Left cardiac atrium (tissue), 4 donors: ENCODE measurements at regions not wholly inside any gene's neighbourhood (a gene's known extent, or its start where the extent isn't known, plus 50 kb on each side); places are given as distances from the start of the nearest gene placed in this dataset.
"Not testable (repeated sequence)": the region's sequence is repeated elsewhere in the genome, so short reads cannot be mapped to it uniquely, and the experiment has no call there.

Experiments
- ATAC-seq, 2 donors: fragments of 200-7000 bp; cut with Tn5 transposase; one replicate each; pipeline ENCODE4 v1.9.1; 2020; ENCODE audit warnings: mild to moderate bottlenecking in 2 of 2, moderate library complexity in 2 of 2
- DNase-seq: peaks from one replicate; pipeline ENCODE4 v3.0.0-alpha.2; 2020
- intact Hi-C, 2 donors: fragments of 100-400 bp; cut with DNase I; formaldehyde crosslinking; loops; one replicate each; pipeline versions ENCODE4 v1.14.1 to v1.15.1; 2022 to 2023
- donor health status: DM: no; HTN: yes; CAD: no.
- donor health status: DM: no; HTN: yes; CAD: no; lungs with severe emphysema.
- donor health status: DM: yes; HTN: yes; CAD: no.
- donor health status: Dilated cardiomyopathy.

- intact Hi-C loops: no loop called here
- no peak for ATAC-seq
- DNase-seq: no peak
These were observed 428.6 kb downstream of the PTPRC start for GRCh38 chr1:199067483-199067882.

- intact Hi-C loops: no loop called here
- no peak for ATAC-seq
- no peak for DNase-seq
These were observed 432.2 kb downstream of the PTPRC start for GRCh38 chr1:199071080-199071479.

DNA sequence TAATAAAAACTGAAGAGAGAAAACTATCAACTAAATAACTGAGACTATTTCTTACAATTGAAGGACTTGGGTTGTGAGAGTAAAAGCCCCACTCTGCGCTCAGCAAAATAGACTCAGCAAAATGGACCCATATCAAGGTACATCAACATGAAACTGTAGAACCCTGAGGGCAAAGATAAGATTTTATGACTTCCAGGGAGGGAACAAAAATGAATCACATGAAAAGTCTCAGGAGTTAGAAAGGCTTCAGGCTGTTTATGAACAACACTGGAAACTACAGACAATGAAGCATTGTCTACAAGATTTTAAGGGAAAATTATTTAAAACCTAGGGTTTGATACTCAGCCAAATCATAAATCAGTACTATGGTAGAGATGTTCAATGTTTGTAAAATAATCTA, 434.3 kb downstream of the PTPRC start:
- no peak for DNase-seq
- no peak for ATAC-seq
- intact Hi-C loops: no loop called here

DNA sequence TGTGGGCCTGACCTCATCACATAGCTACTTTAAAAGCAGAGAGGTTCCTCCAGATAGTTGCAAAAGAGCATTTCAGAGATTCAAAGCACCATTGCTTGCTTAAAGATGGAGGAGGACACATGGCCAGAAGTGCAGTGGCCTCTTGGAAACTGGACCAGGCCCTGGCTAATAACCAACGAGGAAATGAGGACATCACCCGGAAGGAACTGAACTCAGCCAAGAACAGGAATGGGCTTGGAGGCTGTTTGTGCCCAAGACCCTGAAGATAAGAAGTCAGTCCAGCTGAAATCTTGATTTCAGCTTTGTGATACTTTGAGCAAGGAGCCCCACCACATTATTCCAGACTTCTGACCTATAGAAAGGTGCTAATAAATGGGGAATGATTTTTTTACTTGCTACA, 437.0 kb downstream of the PTPRC start:
- no peak for ATAC-seq
- intact Hi-C loops: no loop called here

DNA sequence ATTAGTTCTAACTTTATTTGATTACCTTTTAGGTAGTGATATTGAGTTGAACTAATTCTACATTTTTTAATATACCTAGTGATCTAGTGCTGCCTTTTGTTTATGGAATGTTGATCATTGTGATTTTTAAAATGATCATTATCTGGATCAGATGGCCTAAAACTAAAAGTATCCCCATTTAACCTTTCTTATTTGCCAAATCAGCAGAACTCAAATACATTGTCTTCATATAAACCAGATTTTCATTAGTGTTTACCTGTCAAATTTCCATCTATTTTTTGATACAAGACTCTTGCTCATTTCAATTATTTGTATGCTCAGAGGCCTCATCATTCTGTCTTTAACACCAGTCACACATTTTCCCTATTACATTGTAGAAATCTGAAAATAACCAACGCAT, 441.2 kb downstream of the PTPRC start:
- DNase-seq (no peak), ATAC-seq (no peak)
- intact Hi-C loops: no loop called here

More for the DNA sequence above, 437.0 kb downstream of the PTPRC start:
- no peak for DNase-seq

DNA sequence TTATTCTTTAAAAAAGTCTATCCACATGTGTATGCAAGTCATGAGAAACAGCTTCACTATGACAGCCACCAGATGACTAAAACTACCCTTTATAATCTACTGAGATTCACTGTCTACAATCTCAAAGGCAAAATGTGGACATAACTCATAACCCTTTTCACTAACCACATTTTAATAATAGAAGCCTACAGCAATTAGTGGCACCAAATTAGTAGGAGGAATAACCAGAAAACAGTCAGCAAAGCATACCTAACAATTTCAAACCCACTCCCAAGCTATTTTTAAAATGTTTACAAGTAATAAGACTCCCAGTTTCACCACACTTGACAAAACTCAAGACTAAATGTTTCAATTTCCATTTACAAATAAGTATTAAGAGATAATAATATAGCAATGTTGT, 442.9 kb downstream of the PTPRC start:
- DNase-seq (no peak), ATAC-seq (no peak)
- intact Hi-C loops: no loop called here

DNA sequence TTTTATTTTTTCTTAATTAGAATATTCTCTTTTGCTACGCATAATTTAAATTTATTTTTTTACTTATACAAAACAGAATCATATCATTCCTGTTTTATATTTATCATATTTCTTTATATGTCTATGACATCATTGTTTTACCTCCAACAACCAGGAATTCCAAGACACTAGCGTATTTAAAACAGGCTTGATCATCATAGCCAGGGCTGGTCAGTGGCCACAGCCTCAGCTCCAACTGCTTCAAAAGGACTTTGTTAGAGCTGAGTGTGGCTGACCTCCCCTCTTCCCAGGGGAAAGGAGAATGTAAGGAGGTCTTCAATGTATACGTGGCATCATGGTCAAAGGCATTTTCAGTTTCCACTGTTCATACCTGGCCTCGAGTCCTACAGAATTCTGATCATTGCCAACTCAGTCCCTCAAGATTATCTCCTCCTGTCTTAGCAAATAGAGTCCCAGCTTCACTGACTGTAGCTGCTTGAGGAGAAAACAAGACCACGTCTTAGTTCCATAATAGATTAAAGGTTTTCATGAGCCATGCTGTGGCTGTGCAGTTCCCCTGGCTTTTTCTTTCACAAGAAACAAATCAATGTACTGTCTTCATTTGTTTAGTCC, 444.0 kb downstream of the PTPRC start:
- no peak for ATAC-seq
- DNase-seq: no peak
- intact Hi-C loops: no loop called here

DNA sequence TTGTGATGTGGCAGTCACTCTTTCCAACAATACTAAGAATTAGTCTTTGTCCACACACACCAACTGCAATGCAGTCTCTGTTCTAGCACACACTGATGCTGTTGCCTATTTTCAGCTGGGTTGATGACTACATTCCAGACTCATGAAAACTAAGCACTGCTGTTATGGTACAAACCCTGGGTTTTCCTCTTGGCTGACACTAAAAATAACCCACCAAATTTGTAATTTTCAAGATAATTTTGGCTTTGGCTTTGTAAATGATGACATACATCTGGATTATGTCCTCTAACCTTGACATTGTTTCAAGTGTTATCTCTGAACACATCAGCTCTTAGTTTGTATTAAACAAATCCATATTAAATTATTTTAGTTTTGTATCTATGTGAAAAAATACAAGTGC, 444.8 kb downstream of the PTPRC start:
- no peak for DNase-seq
- intact Hi-C loops: no loop called here
- no peak for ATAC-seq

DNA sequence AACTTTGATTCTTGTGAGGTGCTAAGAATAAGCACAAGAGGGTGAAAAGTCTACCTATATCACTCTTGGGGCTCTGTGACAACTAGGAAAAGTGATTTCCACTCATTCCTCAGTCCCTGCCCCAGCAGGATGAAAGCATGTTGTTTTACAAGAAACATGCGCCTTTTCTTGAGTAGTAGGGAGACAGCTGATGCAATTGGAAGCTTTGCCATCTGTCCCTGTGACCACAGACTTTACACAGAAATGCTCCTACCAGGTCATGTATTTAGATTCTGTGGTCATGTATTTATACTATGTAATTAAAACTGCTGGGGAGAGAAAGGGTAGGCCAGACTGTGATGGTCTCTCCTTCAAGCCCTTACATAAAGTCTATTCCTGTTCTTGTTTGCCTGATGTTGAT, 445.5 kb downstream of the PTPRC start:
- intact Hi-C loops: no loop called here
- DNase-seq (no peak), ATAC-seq (no peak)

DNA sequence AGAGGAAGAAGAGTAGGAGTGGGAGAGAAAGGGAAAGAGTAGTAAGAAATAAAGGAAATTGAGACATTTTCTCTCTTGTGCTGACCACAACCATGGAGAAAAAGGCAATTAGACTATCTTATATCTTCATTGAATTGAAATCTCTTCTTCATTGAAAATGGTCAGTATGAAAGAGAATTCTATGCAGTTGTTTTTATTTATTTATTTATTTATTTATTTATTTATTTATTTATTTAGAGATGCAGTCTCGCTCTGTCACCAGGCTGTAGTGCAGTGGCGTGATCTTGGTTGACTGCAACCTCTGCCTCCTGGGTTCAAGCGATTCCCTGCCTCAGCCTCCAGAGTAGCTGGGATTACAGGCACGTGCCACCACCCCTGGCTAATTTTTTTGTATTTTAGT, 447.1 kb downstream of the PTPRC start:
- intact Hi-C loops: no loop called here
- no peak for ATAC-seq
- no peak for DNase-seq

- no peak for ATAC-seq
- DNase-seq: no peak
- intact Hi-C loops: no loop called here
These were observed 448.3 kb downstream of the PTPRC start for GRCh38 chr1:199087144-199087543.

DNA sequence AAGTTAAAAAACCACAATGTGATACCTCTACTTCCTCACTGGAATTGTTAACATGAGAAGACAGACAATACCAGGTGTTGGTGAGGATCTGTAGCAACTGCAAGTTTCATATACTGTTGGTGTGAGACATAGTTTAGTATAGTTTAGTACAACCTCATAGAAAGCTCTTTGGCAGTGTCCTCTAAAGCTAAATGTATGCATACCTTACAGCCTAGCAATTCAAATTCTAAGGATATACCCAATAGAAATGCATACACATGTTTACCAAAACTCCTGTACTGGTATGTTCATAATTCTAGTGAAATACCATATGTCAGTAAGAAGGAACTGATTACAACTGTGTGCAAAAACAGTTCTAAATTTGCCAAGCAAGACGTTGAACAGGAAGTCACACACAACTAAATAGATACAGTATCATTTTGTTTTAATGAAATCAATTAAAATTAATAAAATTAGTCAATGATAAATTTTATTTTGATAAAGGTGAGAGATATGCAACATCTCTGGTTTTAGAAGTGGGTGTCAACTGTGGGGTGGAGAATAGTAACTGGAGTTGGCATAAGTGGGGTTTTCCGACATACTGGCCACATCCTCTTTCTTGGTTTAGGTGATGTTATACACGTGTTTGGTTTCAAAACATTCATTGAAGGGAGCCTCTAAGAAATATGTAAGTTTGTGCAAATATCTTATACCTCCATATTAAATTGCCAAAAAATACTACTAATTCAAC, 450.7 kb downstream of the PTPRC start:
- intact Hi-C loops: no loop called here
- DNase-seq: no peak
- ATAC-seq: no peak

DNA sequence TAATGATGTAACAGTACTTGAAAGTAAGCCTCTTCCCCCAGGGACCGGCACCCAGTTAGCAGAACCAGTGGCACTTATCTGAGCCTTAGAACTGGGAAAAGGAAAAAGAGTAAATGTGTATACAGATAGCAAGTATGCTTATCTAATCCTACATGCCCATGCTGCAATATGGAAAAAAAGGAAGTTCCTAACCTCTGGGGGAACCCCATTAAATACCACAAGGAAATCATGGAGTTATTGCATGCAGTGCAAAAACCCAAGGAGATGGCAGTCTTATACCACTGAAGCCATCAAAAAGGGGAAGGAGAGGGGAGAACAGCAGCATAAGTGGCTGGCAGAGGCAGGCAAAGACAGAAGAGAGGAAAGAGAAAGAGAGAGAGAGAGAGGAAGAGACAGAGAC, 456.8 kb downstream of the PTPRC start:
- intact Hi-C loops, ATAC-seq, DNase-seq: not testable (repeated sequence)

GRCh38 chr1:199096591-199096990, 457.8 kb downstream of the PTPRC start:
- DNase-seq (no peak), ATAC-seq (no peak)
- intact Hi-C loops: no loop called here

DNA sequence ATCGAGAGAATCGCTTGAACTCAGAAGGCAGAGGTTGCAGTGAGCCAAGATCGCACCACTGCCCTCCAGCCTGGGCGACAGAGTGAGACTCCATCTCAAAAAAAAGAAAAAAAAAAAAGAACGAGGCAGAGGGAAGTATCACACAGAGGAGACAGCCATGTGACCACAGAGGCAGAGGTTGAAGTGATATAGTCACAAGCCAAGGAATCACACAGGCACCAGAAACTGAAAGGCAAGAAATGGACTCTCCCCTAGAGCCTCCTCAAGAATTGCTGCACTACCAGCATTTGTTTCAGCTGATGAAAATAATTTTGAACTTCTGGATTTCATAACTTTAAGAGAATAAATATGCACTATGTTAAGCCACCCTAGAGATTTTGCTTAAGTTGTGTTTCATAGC, 459.6 kb downstream of the PTPRC start:
- no peak for ATAC-seq
- DNase-seq: no peak
- intact Hi-C loops: no loop called here

DNA sequence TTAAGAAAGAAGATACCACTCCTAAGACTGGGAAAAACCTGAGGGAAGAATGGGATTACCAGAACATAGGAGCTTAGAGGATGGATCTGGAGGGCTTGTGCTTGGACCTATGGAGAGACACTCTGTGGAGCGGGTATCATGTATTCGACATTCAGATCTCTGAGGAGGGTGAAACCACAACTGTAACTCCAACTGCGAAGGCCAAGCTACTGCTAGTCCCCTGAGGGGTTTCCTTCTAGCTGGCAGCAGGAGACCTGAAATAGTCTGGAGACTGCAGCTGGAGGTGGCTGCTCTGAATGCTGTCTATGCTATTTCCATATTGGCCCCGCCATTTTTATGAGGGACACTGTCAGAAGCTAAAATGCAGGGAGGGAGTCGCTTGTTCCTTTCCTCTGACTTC, 462.3 kb downstream of the PTPRC start:
- ATAC-seq (no peak), DNase-seq (no peak)
- intact Hi-C loops: no loop called here

DNA sequence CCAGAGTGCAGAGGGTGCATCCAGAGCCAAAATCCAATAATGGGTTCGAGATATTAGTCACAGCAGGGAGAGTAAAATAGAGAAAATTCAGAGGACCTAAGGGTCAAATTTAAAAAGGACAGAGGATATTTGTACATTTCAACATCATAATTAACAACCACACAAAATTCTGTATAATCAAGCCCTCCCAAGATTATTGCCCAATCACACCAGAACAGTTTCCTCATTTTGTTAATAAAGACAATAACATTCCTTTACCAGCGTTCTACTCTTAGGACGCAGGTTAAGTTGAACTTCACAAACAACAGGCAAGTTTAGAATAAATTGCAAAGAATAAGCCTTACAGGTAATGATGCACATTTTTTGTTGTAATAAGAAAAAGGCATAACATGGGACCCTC, 462.8 kb downstream of the PTPRC start:
- ATAC-seq (no peak), DNase-seq (no peak)
- intact Hi-C loops: no loop called here

DNA sequence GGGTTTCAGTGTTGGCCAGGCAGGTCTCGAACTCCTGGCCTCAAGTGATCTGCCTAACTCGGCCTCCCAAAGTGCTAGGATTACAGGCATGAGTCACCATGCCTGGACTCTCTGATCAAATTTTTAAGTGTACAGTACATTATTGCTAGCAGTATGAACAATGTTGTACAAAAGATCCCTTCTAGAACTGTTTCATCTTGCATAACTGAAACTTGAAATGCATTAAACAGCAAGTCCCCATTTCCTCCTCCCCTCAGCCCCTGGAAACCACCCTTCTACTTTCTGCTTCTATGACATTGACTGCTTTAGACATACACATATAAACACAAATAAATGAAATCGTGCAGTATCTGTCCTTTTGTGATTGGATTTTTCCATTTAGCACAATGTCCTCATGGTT, 463.4 kb downstream of the PTPRC start:
- intact Hi-C loops: no loop called here
- ATAC-seq (no peak), DNase-seq (no peak)

DNA sequence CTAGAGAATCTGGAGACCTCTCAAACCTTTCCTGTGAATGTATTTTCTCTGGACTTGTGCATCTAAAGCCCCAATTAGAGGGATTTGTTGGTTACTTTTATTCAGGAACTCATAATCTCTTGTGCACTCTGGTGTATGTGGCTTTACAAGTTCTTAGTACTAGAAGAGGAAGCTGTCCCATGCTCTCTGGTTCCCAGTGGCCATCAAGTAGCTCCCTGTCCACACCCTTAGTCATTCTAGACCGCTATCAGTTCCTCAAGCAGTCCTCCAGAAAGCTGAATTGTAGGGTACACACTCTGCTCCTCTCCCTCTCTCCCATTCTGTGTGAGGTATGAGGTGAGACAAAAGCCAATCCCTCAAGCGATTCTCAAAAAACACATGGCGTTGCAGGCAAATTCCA, 470.3 kb downstream of the PTPRC start:
- no peak for ATAC-seq
- no peak for DNase-seq
- intact Hi-C loops: no loop called here

- ATAC-seq: no peak
- intact Hi-C loops: no loop called here
These were observed 473.5 kb downstream of the PTPRC start for GRCh38 chr1:199112365-199112764.

DNA sequence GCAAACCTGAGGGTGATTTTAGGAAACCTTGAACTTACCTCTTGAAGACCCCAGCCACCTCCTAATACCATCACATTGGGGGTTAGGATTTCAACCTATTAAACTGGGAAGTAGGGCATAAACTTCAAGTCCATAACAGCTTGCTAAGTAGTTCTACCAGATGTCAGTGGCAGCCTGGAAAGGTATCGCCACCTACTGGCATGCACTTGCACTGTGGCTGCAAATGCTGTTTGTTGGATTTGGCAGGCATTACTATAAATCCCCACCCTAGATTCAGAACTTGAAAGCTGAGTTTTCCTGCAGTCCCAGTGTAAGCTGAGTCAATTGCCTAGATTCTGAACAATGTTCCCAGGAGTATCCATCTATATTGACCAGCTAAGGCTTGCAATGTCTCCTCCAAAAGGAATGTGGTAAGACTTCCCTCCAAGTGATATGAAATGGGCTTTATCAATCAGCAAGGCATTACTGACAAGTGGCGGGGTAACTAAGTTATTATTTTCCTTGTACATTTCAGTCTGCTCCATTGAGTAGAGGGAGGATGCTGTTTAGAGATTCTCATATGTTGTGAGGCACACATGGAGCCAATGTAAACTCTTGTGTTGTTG, 474.5 kb downstream of the PTPRC start:
- no peak for ATAC-seq
- intact Hi-C loops: no loop called here
- peak; percentile 20 for DNase-seq

More at GRCh38 chr1:199112365-199112764, 473.5 kb downstream of the PTPRC start:
- no peak for DNase-seq
